IPS-20b (cell line): ENCODE measurements at regions not wholly inside any gene's neighbourhood (a gene's known extent, or its start where the extent isn't known, plus 50 kb on each side); places are given as distances from the start of the nearest gene placed in this dataset.

Experiments
- H3K27ac ChIP-seq: one replicate; pipeline ENCODE4 v1.5.1; 2013; ENCODE audit warnings: low read length
- H3K27me3 ChIP-seq: 2 replicates; pipeline ENCODE4 v1.6.1; 2013; ENCODE audit warnings: mild to moderate bottlenecking, low read length, inconsistent platforms; ENCODE audit not compliant: insufficient read depth
- H3K36me3 ChIP-seq: 2 replicates; pipeline ENCODE4 v1.6.1; 2013; ENCODE audit warnings: low read depth, mild to moderate bottlenecking, inconsistent platforms, low read length, moderate library complexity; ENCODE audit not compliant: insufficient read depth
- H3K4me1 ChIP-seq: 2 replicates; pipeline ENCODE4 v1.6.1; 2013; ENCODE audit warnings: mild to moderate bottlenecking, control low read depth, inconsistent platforms, low read length, moderate library complexity; ENCODE audit not compliant: insufficient read depth
- H3K4me3 ChIP-seq: 2 replicates; pipeline ENCODE4 v1.5.1; 2013; ENCODE audit warnings: mild to moderate bottlenecking, low read length, inconsistent platforms
- H3K9ac ChIP-seq: 2 replicates; pipeline ENCODE4 v1.6.1; 2013; ENCODE audit warnings: low read depth, mild to moderate bottlenecking, inconsistent platforms, low read length, moderate library complexity
- H3K9me3 ChIP-seq: 2 replicates; pipeline ENCODE4 v1.6.1; 2013; ENCODE audit warnings: mild to moderate bottlenecking, low read depth, low read length, inconsistent platforms; ENCODE audit not compliant: insufficient read depth

DNA sequence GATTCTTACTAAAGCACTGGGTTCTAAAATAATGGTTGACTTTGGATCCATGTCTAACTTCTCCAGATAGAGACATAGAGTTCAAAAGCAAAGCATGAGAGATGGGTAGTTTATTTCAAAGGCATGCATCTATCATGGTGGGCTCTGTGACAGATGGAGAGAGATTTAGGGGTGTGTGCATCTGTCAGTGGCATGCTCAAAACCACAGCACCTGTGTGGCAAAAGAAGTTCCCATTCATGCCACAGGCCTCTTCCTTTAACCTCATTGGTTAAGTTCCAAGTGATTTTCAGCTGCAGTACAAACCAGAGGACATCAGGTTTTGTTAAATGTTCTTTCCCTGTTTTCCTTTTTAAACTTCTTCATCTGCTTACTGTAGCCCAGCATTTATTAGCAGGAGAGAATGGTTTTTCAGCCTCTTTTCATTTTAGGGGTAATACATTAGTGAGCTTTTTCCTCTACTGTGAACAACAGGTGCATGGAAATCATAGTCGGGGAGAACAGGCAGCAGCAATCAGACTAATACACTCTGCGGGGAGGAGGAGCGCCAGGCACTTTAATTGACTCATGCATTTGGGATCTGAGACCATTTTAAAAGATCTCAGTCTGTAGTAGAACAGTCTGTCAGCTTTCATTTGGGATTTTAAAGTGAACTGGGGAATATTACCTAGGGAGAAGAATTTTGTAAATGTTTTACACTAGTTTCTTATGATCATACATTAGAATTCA lies 52.4 kb upstream of the UPP2 start:
- no peaks in the 10 kb centered on the region for H3K36me3 ChIP-seq

DNA sequence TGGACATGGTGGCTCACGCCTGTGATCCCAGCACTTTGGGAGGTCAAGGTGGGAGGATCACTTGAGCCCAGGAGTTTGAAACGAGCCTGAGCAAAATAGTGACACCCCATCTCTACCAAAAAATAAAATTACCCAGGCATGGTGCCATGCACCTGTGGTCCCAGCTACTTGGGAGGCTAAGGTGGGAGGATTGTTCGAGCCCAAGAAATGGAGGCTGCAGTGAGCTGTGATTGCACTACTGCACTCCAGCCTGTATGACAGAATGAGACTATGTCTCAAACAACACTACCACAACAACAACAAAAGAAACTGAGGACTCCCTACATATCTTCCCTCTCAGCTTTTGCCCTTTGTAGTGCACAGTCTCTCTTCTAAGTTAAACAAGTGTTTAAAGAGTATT lies 53.3 kb upstream of the UPP2 start:
- no peak overlapping the region for H3K27ac ChIP-seq
- H3K36me3 ChIP-seq, result no peaks in the 10 kb centered on the region
- no peaks in the 10 kb centered on the region for H3K4me1 ChIP-seq
- no peaks in the 10 kb centered on the region for H3K27me3 ChIP-seq
- H3K9me3 ChIP-seq, result no peaks in the 10 kb centered on the region
- H3K4me3 ChIP-seq, result no peak overlapping the region
- H3K9ac ChIP-seq, result no peak overlapping the region

More for the DNA sequence above, 52.4 kb upstream of the UPP2 start:
- H3K27me3 ChIP-seq, result no peaks in the 10 kb centered on the region
- H3K4me1 ChIP-seq, result no peaks in the 10 kb centered on the region
- H3K27ac ChIP-seq, result no peak overlapping the region
- no peak overlapping the region for H3K9ac ChIP-seq
- H3K9me3 ChIP-seq, result no peaks in the 10 kb centered on the region
- no peak overlapping the region for H3K4me3 ChIP-seq

DNA sequence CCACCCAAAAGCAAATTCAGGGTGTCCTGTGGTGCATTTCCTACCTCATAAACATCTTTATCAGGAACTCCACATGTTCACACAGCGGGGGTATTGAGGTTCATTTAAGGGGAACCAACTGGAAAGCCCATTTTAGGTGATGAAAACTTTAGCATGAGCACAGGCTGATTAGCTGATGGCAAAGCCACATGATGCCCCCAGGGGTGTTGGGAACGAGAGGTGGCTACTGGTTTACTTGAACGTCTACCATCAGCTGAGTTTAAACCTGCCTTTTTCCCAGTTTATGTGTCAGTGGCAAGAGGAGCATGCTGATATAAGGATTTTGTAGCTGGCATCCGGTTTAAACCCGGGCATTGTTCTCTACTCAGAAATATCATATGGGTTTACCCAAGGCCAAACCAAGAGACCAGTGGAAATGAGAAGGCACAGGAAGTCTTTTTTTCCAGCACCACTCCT lies 54.5 kb upstream of the UPP2 start:
- Histone ChIP-seq H3K4me1 (no peaks in the 10 kb centered on the region), H3K9me3 (no peaks in the 10 kb centered on the region), H3K27me3 (no peaks in the 10 kb centered on the region), H3K4me3 (no peak overlapping the region), H3K36me3 (no peaks in the 10 kb centered on the region), H3K27ac (no peak overlapping the region), H3K9ac (no peak overlapping the region)

DNA sequence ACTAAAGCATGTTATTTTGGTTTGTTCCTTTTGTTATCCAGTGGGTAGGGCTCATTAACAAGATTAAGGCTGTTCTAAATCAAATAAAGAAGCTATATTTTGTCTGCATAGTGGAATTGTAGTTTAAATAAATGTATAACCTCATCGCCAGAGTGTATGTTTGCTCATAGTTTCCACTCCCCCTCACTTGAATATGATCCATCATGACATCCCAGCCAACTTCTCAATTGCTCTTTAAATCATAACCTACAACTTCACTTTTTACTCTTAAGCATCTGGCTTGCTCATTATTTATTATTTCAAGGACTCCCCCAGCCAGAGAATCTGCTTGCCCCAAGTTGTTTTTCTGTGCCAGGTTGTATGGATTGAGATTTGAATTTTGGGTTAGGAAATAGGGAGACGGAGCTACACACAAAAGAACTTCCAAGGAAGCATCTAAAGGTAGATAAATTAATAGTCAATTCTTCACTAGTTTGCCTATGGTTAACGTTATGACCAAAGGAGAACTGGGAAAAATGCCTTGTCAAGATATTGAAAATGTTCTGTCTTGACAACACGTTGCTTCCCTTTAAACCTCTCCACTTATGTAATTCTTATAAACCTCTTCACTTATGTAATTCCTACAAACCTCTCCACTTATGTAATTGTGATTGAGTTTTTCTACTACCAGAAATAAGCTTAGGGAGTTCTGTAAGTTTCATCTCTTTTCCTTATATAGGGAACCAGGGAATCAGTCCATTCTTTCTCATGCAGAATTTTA lies 55.4 kb upstream of the UPP2 start:
- no peak overlapping the region for H3K27ac ChIP-seq
- H3K4me1 ChIP-seq, result no peaks in the 10 kb centered on the region
- H3K27me3 ChIP-seq, result no peaks in the 10 kb centered on the region
- H3K36me3 ChIP-seq, result no peaks in the 10 kb centered on the region
- no peak overlapping the region for H3K9ac ChIP-seq
- H3K9me3 ChIP-seq, result no peaks in the 10 kb centered on the region
- H3K4me3 ChIP-seq, result no peak overlapping the region

GRCh38 chr2:158045362-158045761 lies 56.3 kb upstream of the UPP2 start:
- H3K9me3 ChIP-seq, result no peaks in the 10 kb centered on the region
- H3K36me3 ChIP-seq, result no peaks in the 10 kb centered on the region
- H3K27ac ChIP-seq, result no peak overlapping the region
- no peaks in the 10 kb centered on the region for H3K27me3 ChIP-seq
- H3K4me3 ChIP-seq, result no peak overlapping the region
- H3K9ac ChIP-seq, result no peak overlapping the region
- no peaks in the 10 kb centered on the region for H3K4me1 ChIP-seq

GRCh38 chr2:158043181-158043948 lies 58.3 kb upstream of the UPP2 start:
- Histone ChIP-seq H3K36me3 (no peaks in the 10 kb centered on the region), H3K9ac (no peak overlapping the region), H3K27me3 (no peaks in the 10 kb centered on the region), H3K9me3 (no peaks in the 10 kb centered on the region), H3K4me3 (no peak overlapping the region), H3K4me1 (no peaks in the 10 kb centered on the region), H3K27ac (no peak overlapping the region)

DNA sequence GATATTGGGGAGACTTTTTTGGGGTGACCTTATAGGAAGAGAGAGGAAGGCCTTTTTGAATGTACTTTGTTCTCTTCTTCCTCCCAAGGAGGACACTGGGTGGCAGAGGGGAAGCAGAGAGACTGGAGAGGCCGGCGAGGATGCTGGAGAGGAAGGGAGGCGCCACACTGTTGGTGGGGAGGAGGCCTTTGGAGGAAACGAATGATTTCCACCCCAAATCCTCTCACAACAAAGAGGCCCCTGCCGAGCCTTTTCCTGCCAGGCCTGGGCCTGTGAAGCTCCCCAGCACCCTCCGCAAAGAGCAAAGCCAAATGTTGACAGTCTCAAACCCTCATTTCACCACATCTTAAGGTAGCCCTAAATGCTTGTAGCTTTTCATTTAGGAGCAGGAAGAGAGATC lies 59.0 kb upstream of the UPP2 start:
- H3K4me1 ChIP-seq, result no peaks in the 10 kb centered on the region
- H3K9me3 ChIP-seq, result no peaks in the 10 kb centered on the region
- H3K36me3 ChIP-seq, result no peaks in the 10 kb centered on the region
- no peak overlapping the region for H3K27ac ChIP-seq
- H3K27me3 ChIP-seq, result no peaks in the 10 kb centered on the region
- H3K9ac ChIP-seq, result no peak overlapping the region
- H3K4me3 ChIP-seq, result no peak overlapping the region

DNA sequence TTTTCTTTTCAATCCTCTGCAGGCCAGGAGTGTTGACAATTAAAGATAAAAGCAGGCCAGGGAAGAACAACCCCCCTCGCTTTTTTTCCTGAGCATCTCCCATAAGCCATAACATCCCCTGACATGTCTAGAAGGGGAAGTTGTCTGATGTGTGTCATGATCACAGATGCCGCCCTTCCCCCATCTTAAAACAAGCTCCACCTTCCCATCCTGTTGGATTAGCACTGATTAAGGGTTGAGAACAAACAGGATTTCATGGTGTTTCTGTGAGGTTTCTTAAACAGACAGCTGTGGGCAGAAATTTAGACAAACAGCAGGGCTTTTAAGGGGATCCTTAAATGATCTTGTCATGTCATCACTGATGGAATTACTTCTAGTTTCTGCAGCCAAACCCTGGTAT lies 59.4 kb upstream of the UPP2 start:
- Histone ChIP-seq H3K9ac (no peak overlapping the region), H3K36me3 (no peaks in the 10 kb centered on the region), H3K27me3 (no peaks in the 10 kb centered on the region), H3K27ac (no peak overlapping the region), H3K9me3 (no peaks in the 10 kb centered on the region), H3K4me1 (no peaks in the 10 kb centered on the region), H3K4me3 (no peak overlapping the region)

GRCh38 chr2:158041400-158041799 lies 60.3 kb upstream of the UPP2 start:
- Histone ChIP-seq H3K36me3 (no peaks in the 10 kb centered on the region), H3K27ac (no peak overlapping the region), H3K4me3 (no peak overlapping the region), H3K4me1 (no peaks in the 10 kb centered on the region), H3K9ac (no peak overlapping the region), H3K9me3 (no peaks in the 10 kb centered on the region), H3K27me3 (no peaks in the 10 kb centered on the region)

DNA sequence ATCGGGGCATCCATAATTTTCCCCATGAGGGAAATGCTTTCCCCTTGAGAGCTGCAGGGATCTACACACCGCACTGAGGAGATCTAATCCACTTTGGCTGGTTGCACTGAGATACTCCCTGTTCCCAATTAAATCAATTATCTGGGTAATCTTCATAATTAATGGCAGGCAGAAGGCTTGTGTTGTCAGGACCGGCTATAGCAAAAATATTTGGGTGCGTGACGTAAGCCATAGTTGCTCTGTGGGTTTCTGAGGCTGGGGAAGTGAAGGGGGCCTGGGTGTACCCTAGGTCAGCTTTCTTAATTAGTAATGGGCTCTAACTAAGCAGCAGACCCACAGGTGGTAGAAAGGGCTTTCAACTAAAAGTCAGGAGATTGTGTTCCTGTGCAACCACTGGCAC lies 62.8 kb upstream of the UPP2 start:
- no peaks in the 10 kb centered on the region for H3K36me3 ChIP-seq
- no peak overlapping the region for H3K4me3 ChIP-seq
- no peak overlapping the region for H3K9ac ChIP-seq

GRCh38 chr2:158034198-158034866 lies 67.3 kb upstream of the UPP2 start:
- no peaks in the 10 kb centered on the region for H3K36me3 ChIP-seq

More for the DNA sequence above, 62.8 kb upstream of the UPP2 start:
- no peaks in the 10 kb centered on the region for H3K4me1 ChIP-seq
- no peaks in the 10 kb centered on the region for H3K9me3 ChIP-seq
- H3K27me3 ChIP-seq, result no peaks in the 10 kb centered on the region
- H3K27ac ChIP-seq, result no peak overlapping the region

More at GRCh38 chr2:158034198-158034866, 67.3 kb upstream of the UPP2 start:
- Histone ChIP-seq H3K27me3 (no peaks in the 10 kb centered on the region), H3K9me3 (no peaks in the 10 kb centered on the region), H3K4me1 (no peaks in the 10 kb centered on the region), H3K9ac (no peak overlapping the region), H3K4me3 (no peak overlapping the region), H3K27ac (no peak overlapping the region)
